ENCODE measurements at regions not wholly inside any gene's neighbourhood (a gene's known extent, or its start where the extent isn't known, plus 50 kb on each side); places are given as distances from the start of the nearest gene placed in this dataset.
A peak's percentile ranks its signal among the peaks of the same experiment; 100 is the strongest.

- H3K36me3 ChIP-seq (ENCODE audit: insufficient read depth, low read length, poor library complexity, severe bottlenecking), result no peaks in the 10 kb centered on the region
- ChIA-PET CTCF (no interaction called here), POLR2A (ENCODE audit: low non-redundant PET) (no interaction called here)
- H3K9me3 ChIP-seq (ENCODE audit: low read depth, low read length, poor library complexity, severe bottlenecking), result no peaks in the 10 kb centered on the region
- intact Hi-C loops (cut with micrococcal nuclease; ENCODE audit: unreplicated experiment), result no loop called here
- H3K27me3 ChIP-seq (replicated peaks; ENCODE audit: insufficient read depth, low read depth, low read length, poor library complexity), result no peaks in the 10 kb centered on the region
- H3K4me1 ChIP-seq (ENCODE audit: insufficient read depth, low read length, poor library complexity, severe bottlenecking), result no peaks in the 10 kb centered on the region
- no TSS peak for BruUV-seq (replicated peaks)
- no peak overlapping the region for H3K4me3 ChIP-seq (ENCODE audit: low read depth, low read length, poor library complexity, severe bottlenecking)
- DNase-seq (ENCODE audit: low spot score), result no peak
- no peak for TF ChIP-seq EZH2 (IDR thresholded peaks at IDR 0.05; ENCODE audit: borderline replicate concordance, low read depth, low read length, poor library complexity, severe bottlenecking)
- TF ChIP-seq CTCF (conservative IDR thresholded peaks at IDR 0.05; ENCODE audit: low read depth, low read length), result no peak
- H3K27ac ChIP-seq (ENCODE audit: low read depth, low read length, poor library complexity, severe bottlenecking), result no peak overlapping the region
Observed at GRCh38 chr1:80181418-80181817, 1174.9 kb upstream of the ADGRL4 start.

- Histone ChIP-seq H3K4me1 (ENCODE audit: insufficient read depth, low read length, poor library complexity, severe bottlenecking) (no peaks in the 10 kb centered on the region), H3K27ac (ENCODE audit: low read depth, low read length, poor library complexity, severe bottlenecking) (no peak overlapping the region), H3K4me3 (ENCODE audit: low read depth, low read length, poor library complexity, severe bottlenecking) (no peak overlapping the region), H3K36me3 (ENCODE audit: insufficient read depth, low read length, poor library complexity, severe bottlenecking) (no peaks in the 10 kb centered on the region), H3K27me3 (replicated peaks; ENCODE audit: insufficient read depth, low read depth, low read length, poor library complexity) (no peaks in the 10 kb centered on the region), H3K9me3 (ENCODE audit: low read depth, low read length, poor library complexity, severe bottlenecking) (no peaks in the 10 kb centered on the region)
- CTCF ChIA-PET, result no interaction called here
- POLR2A ChIA-PET (ENCODE audit: low non-redundant PET), result no interaction called here
- intact Hi-C loops (cut with micrococcal nuclease; ENCODE audit: unreplicated experiment), result no loop called here
- TF ChIP-seq CTCF (conservative IDR thresholded peaks at IDR 0.05; ENCODE audit: low read depth, low read length), result no peak
- TF ChIP-seq EZH2 (IDR thresholded peaks at IDR 0.05; ENCODE audit: borderline replicate concordance, low read depth, low read length, poor library complexity, severe bottlenecking), result no peak
- no peak for DNase-seq (ENCODE audit: low spot score)
- no TSS peak for BruUV-seq (replicated peaks)
Observed at GRCh38 chr1:80171631-80172030, 1165.1 kb upstream of the ADGRL4 start.

- DNase-seq (ENCODE audit: low spot score), result peak; percentile 37
- ChIA-PET POLR2A (ENCODE audit: low non-redundant PET) (no interaction called here), CTCF (no interaction called here)
- H3K4me1 ChIP-seq (ENCODE audit: insufficient read depth, low read length, poor library complexity, severe bottlenecking), result no peaks in the 10 kb centered on the region
- no peak for TF ChIP-seq EZH2 (IDR thresholded peaks at IDR 0.05; ENCODE audit: borderline replicate concordance, low read depth, low read length, poor library complexity, severe bottlenecking)
- no peak for TF ChIP-seq CTCF (conservative IDR thresholded peaks at IDR 0.05; ENCODE audit: low read depth, low read length)
- H3K9me3 ChIP-seq (ENCODE audit: low read depth, low read length, poor library complexity, severe bottlenecking), result no peaks in the 10 kb centered on the region
- BruUV-seq (replicated peaks), result no TSS peak
- intact Hi-C loops (cut with micrococcal nuclease; ENCODE audit: unreplicated experiment), result no loop called here
- H3K36me3 ChIP-seq (ENCODE audit: insufficient read depth, low read length, poor library complexity, severe bottlenecking), result no peaks in the 10 kb centered on the region
- no peaks in the 10 kb centered on the region for H3K27me3 ChIP-seq (replicated peaks; ENCODE audit: insufficient read depth, low read depth, low read length, poor library complexity)
- H3K27ac ChIP-seq (ENCODE audit: low read depth, low read length, poor library complexity, severe bottlenecking), result no peak overlapping the region
- no peak overlapping the region for H3K4me3 ChIP-seq (ENCODE audit: low read depth, low read length, poor library complexity, severe bottlenecking)
Observed at GRCh38 chr1:80170811-80171485, 1164.4 kb upstream of the ADGRL4 start.

Measured in A673 (cell line).